Neural cell (in vitro differentiated cells): ENCODE measurements at regions not wholly inside any gene's neighbourhood (a gene's known extent, or its start where the extent isn't known, plus 50 kb on each side); places are given as distances from the start of the nearest gene placed in this dataset.
A peak's percentile ranks its signal among the peaks of the same experiment; 100 is the strongest.

Source experiments
- H2AFZ ChIP-seq: fragments of 200-600, 300-800 bp; sonication (generic), shearing (Covaris generic); 2 replicates; pipeline ENCODE4 v1.6.0; 2014; ENCODE audit warnings: low read depth, mild to moderate bottlenecking, antibody characterized with exemption, low read length, moderate library complexity
- H3F3A ChIP-seq: fragments of 200-600 bp; shearing (Covaris generic); 2 replicates; pipeline ENCODE4 v1.6.1; 2016; ENCODE audit warnings: mild to moderate bottlenecking, moderate library complexity, mixed read lengths, antibody characterized with exemption, low read length; ENCODE audit not compliant: insufficient read depth, poor library complexity, severe bottlenecking
- H3K27ac ChIP-seq: fragments of 200-600, 300-800 bp; sonication (generic), shearing (Covaris generic); 2 replicates; pipeline ENCODE4 v1.5.1; 2014; ENCODE audit warnings: mild to moderate bottlenecking, low read length, moderate library complexity
- H3K27me3 ChIP-seq: fragments of 300-800, 200-600 bp; sonication (generic), shearing (Covaris generic); 2 replicates; pipeline ENCODE4 v1.6.0; 2014; ENCODE audit warnings: mild to moderate bottlenecking, low read depth, low read length, moderate library complexity; ENCODE audit not compliant: insufficient read depth
- H3K36me3 ChIP-seq: fragments of 300-800, 200-600 bp; sonication (generic), shearing (Covaris generic); 2 replicates; pipeline ENCODE4 v1.5.1; 2014; ENCODE audit warnings: mild to moderate bottlenecking, antibody characterized with exemption, low read length, moderate library complexity; ENCODE audit not compliant: insufficient read depth
- H3K4me2 ChIP-seq: fragments of 300-800, 200-600 bp; sonication (generic), shearing (Covaris generic); 2 replicates; pipeline ENCODE4 v1.6.0; 2014; ENCODE audit warnings: mild to moderate bottlenecking, low read length
- H3K4me3 ChIP-seq: fragments of 300-800, 200-600 bp; sonication (generic), shearing (Covaris generic); 2 replicates; pipeline ENCODE4 v1.5.1; 2014; ENCODE audit warnings: mild to moderate bottlenecking, low read length, moderate library complexity
- H3K79me2 ChIP-seq: fragments of 200-600 bp; shearing (Covaris generic); replicated peaks from 2 replicates; pipeline ENCODE4 v1.6.0; 2014; ENCODE audit warnings: mild to moderate bottlenecking, low read length, moderate library complexity; ENCODE audit not compliant: insufficient read depth
- H3K9ac ChIP-seq: fragments of 300-800, 200-600 bp; sonication (generic), shearing (Covaris generic); 2 replicates; pipeline ENCODE4 v1.6.1; 2016; ENCODE audit warnings: mild to moderate bottlenecking, low read length, mixed read lengths
- H3K9me2 ChIP-seq: fragments of 200-600 bp; shearing (Covaris generic); 2 replicates; pipeline ENCODE4 v1.6.1; 2016; ENCODE audit warnings: mild to moderate bottlenecking, low read length, mixed read lengths; ENCODE audit not compliant: insufficient read depth
- H3K9me3 ChIP-seq: fragments of 200-600, 300-800 bp; sonication (generic), shearing (Covaris generic); 2 replicates; pipeline ENCODE4 v1.6.1; 2016; ENCODE audit warnings: mild to moderate bottlenecking, mixed run types, low read length, moderate library complexity, mixed read lengths
- H4K20me1 ChIP-seq: fragments of 200-600 bp; shearing (Covaris generic); 2 replicates; pipeline ENCODE4 v1.6.1; 2016; ENCODE audit warnings: mild to moderate bottlenecking, mixed run types; ENCODE audit not compliant: insufficient read depth
- CTCF ChIP-seq: fragments of 450-650 bp; IDR thresholded peaks from 2 replicates; pipeline ENCODE4 v1.5.1; 2014; ENCODE audit warnings: antibody characterized with exemption, mild to moderate bottlenecking, moderate library complexity; ENCODE audit not compliant: poor library complexity, severe bottlenecking
- EP300 ChIP-seq: fragments of 450-650 bp; conservative IDR thresholded peaks from 2 replicates; pipeline ENCODE4 v1.6.1; 2014; ENCODE audit warnings: antibody characterized with exemption, mild to moderate bottlenecking, moderate library complexity; ENCODE audit not compliant: poor library complexity, severe bottlenecking
- EZH2 ChIP-seq: fragments of 200-600, 300-800 bp; shearing (Covaris generic), sonication (generic); IDR thresholded peaks from 2 replicates; pipeline ENCODE4 v1.6.1; 2014; ENCODE audit warnings: antibody characterized with exemption, low read length, borderline replicate concordance, mild to moderate bottlenecking; ENCODE audit not compliant: insufficient read depth, poor library complexity, severe bottlenecking
- MXI1 ChIP-seq: fragments of 450-650 bp; conservative IDR thresholded peaks from 2 replicates; pipeline ENCODE4 v1.6.1; 2014; ENCODE audit warnings: antibody characterized with exemption, mild to moderate bottlenecking; ENCODE audit not compliant: poor library complexity, severe bottlenecking
- POLR2AphosphoS5 ChIP-seq: IDR thresholded peaks from 2 replicates; pipeline ENCODE4 v1.6.1; 2012
- RAD21 ChIP-seq: fragments of 450-650 bp; conservative IDR thresholded peaks from 2 replicates; pipeline ENCODE4 v1.6.1; 2014; ENCODE audit warnings: antibody characterized with exemption, mild to moderate bottlenecking, moderate library complexity
- REST ChIP-seq: IDR thresholded peaks from 2 replicates; pipeline ENCODE4 v1.6.1; 2012; ENCODE audit warnings: borderline replicate concordance
- SMC3 ChIP-seq: fragments of 450-650 bp; conservative IDR thresholded peaks from 2 replicates; pipeline ENCODE4 v1.6.1; 2014; ENCODE audit warnings: antibody characterized with exemption, mild to moderate bottlenecking, moderate library complexity; ENCODE audit not compliant: poor library complexity
- TAF1 ChIP-seq: IDR thresholded peaks from 2 replicates; pipeline ENCODE4 v1.6.1; 2012; ENCODE audit warnings: low read depth

GRCh38 chr4:180423712-180424057 is 1819.5 kb upstream of the TENM3 start:
- H3K9me2 ChIP-seq: no peaks in the 10 kb centered on the region
- H3K4me2 ChIP-seq: no peak overlapping the region
- TF ChIP-seq SMC3 (no peak), POLR2AphosphoS5 (peak; percentile 27), EP300 (no peak), EZH2 (no peak), REST (no peak)
- H3K9me3 ChIP-seq: no peaks in the 10 kb centered on the region
- no peak overlapping the region for H3K4me3 ChIP-seq
- H2AFZ ChIP-seq: no peak overlapping the region
- H3K79me2 ChIP-seq: no peaks in the 10 kb centered on the region
- no peaks in the 10 kb centered on the region for H4K20me1 ChIP-seq
- no peak overlapping the region for H3K27ac ChIP-seq
- H3K9ac ChIP-seq: no peak overlapping the region
- no peaks in the 10 kb centered on the region for H3K36me3 ChIP-seq
- no peaks in the 10 kb centered on the region for H3K27me3 ChIP-seq
- no peaks in the 10 kb centered on the region for H3F3A ChIP-seq

GRCh38 chr4:180426938-180427337 is 1816.3 kb upstream of the TENM3 start:
- Histone ChIP-seq H3K9ac (no peak overlapping the region), H3K27ac (no peak overlapping the region), H2AFZ (no peak overlapping the region), H3K79me2 (no peaks in the 10 kb centered on the region), H3K9me2 (no peaks in the 10 kb centered on the region), H3F3A (no peaks in the 10 kb centered on the region), H4K20me1 (no peaks in the 10 kb centered on the region), H3K4me2 (no peak overlapping the region), H3K4me3 (no peak overlapping the region), H3K36me3 (no peaks in the 10 kb centered on the region), H3K27me3 (no peaks in the 10 kb centered on the region), H3K9me3 (no peaks in the 10 kb centered on the region)
- TF ChIP-seq MXI1 (no peak), CTCF (no peak), POLR2AphosphoS5 (no peak), EP300 (no peak), EZH2 (no peak), REST (no peak), RAD21 (no peak), SMC3 (no peak), TAF1 (no peak)
